HG03095 (cell line): ENCODE measurements at regions not wholly inside any gene's neighbourhood (a gene's known extent, or its start where the extent isn't known, plus 50 kb on each side); places are given as distances from the start of the nearest gene placed in this dataset.

Experiments
- ATAC-seq: cut with Tn5 transposase; IDR thresholded peaks from one replicate; pipeline ENCODE4 v1.9.1; 2021; ENCODE audit warnings: moderate library complexity; ENCODE audit not compliant: unreplicated experiment

GRCh38 chr2:59076079-59076619 lies 835.0 kb upstream of the FANCL start:
- ATAC-seq, result no peak

GRCh38 chr2:59074071-59074470 lies 832.9 kb upstream of the FANCL start:
- no peak for ATAC-seq

DNA sequence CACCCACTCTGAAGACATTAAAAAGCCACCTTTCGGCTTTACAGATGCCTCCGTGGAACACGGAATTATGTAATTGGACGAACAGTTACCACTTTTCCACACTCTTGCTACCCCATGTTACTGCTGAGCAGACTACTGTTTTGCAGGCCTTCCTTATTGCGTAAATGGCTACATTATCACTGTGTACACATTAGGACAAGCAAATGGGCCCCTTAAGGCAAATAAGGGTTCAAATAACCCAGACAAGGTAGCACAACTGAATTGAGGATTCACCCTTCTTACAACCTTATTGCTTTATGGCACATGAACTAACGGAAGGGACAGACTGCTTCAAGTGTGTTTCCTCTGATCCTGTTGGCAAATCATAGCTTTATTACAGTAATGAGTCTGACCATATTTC lies 832.2 kb upstream of the FANCL start:
- ATAC-seq, result no peak

GRCh38 chr2:59068255-59068654 lies 827.1 kb upstream of the FANCL start:
- ATAC-seq, result no peak

DNA sequence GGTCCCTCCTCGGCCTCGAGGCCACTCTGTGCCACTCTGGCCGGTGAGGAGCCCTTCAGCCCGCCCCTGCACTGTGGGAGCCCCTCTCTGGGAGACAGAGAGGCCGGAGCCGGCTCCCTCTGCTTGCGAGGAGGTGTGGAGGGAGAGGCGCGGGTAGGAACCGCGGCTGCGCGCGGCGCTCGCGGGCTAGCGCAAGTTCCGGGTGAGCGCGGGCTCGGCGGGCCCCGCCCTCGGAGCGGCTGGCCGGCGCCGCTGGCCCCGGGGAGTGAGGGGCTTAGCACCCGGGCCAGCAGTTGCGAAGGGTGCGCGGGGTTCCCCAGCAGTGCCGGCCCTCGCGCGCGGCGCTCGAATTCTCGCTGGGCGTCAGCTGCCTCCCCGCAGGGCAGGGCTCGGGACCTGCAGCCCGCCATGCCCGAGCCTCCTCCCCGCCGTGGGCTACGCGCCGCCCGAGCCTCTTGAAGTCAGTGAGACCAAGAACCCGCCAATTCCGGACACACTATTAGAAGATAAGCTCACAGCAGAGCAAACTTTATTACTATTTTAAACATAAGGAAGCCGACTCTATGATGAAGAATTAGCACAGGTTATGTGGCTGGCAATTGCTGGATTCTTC lies 825.8 kb upstream of the FANCL start:
- ATAC-seq, result no peak

GRCh38 chr2:59047373-59047995 lies 806.4 kb upstream of the FANCL start:
- ATAC-seq, result no peak

- ATAC-seq, result no peak
Measured at GRCh38 chr2:59046401-59047372, 805.6 kb upstream of the FANCL start.

DNA sequence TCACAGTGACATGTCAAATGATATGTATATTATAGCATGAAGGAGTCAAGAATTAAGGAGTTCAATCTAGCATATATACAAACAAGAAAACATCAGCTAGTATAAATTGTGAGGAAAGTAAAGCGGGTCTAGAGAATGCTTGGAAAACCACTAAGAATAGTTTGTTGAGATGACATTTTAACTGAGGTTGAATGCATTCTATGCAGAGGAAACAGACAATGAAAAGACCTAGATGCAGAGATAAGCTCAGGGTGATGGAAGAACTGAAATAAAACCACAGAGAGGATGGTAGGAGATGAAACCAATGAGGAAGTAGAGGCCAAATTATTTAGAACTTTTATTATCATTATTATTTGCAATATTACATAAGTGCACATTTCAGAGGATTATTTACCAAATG lies 803.6 kb upstream of the FANCL start:
- no peak for ATAC-seq

GRCh38 chr2:59041139-59041538 lies 800.0 kb upstream of the FANCL start:
- ATAC-seq, result no peak

DNA sequence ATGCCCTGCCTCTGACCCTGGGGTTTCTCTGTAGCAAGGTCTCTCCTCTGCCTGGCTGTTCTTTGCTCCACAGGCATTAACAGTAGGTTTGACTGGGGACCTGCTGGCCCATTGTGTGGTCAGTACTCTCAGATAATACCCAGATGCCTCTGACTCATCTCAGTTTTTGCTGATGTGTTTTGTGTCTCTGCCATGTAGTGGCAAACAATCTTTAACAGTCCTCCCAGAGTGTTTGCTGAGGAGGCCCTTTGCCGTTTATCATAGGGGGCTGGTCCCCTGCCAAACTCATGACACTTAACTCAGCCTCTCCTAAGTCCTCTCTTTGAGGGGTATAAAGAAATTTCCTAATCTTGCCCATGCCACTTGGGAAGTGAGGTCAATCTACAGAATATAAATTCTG lies 793.7 kb upstream of the FANCL start:
- ATAC-seq, result no peak

GRCh38 chr2:59034106-59034505 lies 793.0 kb upstream of the FANCL start:
- no peak for ATAC-seq

- ATAC-seq, result no peak
Measured at GRCh38 chr2:59033661-59034060, 792.5 kb upstream of the FANCL start.

GRCh38 chr2:59032499-59032898 lies 791.4 kb upstream of the FANCL start:
- ATAC-seq, result no peak

GRCh38 chr2:59029058-59029457 lies 787.9 kb upstream of the FANCL start:
- ATAC-seq, result no peak

- ATAC-seq, result no peak
Measured at GRCh38 chr2:59027320-59027719, 786.2 kb upstream of the FANCL start.

- no peak for ATAC-seq
Measured at GRCh38 chr2:59025157-59025757, 784.1 kb upstream of the FANCL start.

- ATAC-seq, result no peak
Measured at GRCh38 chr2:59021786-59022185, 780.7 kb upstream of the FANCL start.

- no peak for ATAC-seq
Measured at GRCh38 chr2:59019566-59020159, 778.5 kb upstream of the FANCL start.

- no peak for ATAC-seq
Measured at GRCh38 chr2:59018737-59019136, 777.6 kb upstream of the FANCL start.

- ATAC-seq, result no peak
Measured at GRCh38 chr2:59015027-59015426, 773.9 kb upstream of the FANCL start.

DNA sequence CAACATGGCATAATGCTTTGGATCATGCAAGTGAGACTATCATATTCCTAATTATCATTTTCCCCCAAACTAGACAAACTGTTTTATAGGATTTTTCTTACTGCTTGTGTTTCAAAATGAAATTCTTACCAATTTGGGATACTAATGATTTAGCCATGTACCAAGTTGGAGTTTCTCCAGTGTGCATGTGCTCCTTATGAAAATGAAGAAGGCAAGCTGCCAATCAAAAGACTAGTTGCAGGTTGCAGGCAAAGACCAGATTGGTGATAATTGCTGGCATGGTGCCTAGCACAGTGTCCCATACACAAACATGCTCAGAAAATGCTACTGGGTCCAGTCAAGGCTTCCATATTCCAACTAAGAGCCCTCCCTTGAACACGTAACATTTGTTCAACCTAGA lies 771.8 kb upstream of the FANCL start:
- no peak for ATAC-seq
